ENCODE measurements at regions not wholly inside any gene's neighbourhood (a gene's known extent, or its start where the extent isn't known, plus 50 kb on each side); places are given as distances from the start of the nearest gene placed in this dataset.

GRCh38 chr9:134568116-134568515 lies 73.5 kb upstream of the COL5A1 start:
- TF ChIP-seq TAF1 (IDR thresholded peaks at IDR 0.05; ENCODE audit: borderline replicate concordance, insufficient read depth, low read length) (no peak), POLR2AphosphoS5 (IDR thresholded peaks at IDR 0.05; ENCODE audit: low read depth, low read length) (no peak)
- TF ChIP-seq, protein P1, sequence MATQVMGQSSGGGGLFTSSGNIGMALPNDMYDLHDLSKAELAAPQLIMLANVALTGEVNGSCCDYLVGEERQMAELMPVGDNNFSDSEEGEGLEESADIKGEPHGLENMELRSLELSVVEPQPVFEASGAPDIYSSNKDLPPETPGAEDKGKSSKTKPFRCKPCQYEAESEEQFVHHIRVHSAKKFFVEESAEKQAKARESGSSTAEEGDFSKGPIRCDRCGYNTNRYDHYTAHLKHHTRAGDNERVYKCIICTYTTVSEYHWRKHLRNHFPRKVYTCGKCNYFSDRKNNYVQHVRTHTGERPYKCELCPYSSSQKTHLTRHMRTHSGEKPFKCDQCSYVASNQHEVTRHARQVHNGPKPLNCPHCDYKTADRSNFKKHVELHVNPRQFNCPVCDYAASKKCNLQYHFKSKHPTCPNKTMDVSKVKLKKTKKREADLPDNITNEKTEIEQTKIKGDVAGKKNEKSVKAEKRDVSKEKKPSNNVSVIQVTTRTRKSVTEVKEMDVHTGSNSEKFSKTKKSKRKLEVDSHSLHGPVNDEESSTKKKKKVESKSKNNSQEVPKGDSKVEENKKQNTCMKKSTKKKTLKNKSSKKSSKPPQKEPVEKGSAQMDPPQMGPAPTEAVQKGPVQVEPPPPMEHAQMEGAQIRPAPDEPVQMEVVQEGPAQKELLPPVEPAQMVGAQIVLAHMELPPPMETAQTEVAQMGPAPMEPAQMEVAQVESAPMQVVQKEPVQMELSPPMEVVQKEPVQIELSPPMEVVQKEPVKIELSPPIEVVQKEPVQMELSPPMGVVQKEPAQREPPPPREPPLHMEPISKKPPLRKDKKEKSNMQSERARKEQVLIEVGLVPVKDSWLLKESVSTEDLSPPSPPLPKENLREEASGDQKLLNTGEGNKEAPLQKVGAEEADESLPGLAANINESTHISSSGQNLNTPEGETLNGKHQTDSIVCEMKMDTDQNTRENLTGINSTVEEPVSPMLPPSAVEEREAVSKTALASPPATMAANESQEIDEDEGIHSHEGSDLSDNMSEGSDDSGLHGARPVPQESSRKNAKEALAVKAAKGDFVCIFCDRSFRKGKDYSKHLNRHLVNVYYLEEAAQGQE (IDR thresholded peaks at IDR 0.05; ENCODE audit: insufficient read depth in 1 of 2, low read depth in 2 of 2, low read length in 2 of 2), result no peak

Data from PFSK-1 (cell line).